Vagina (tissue), 2 donors: ENCODE measurements at regions not wholly inside any gene's neighbourhood (a gene's known extent, or its start where the extent isn't known, plus 50 kb on each side); places are given as distances from the start of the nearest gene placed in this dataset.

Experiments
- CTCF ChIP-seq, 3 experiments: fragments of 450-650 bp in 2 of 3; fragments of 200-600 bp in 1 of 3; sonication (generic) in 1 of 3; IDR thresholded peaks; one replicate each; pipeline ENCODE4 v1.5.1; 2017 to 2019; ENCODE audit warnings: antibody characterized with exemption in 3 of 3, mild to moderate bottlenecking in 2 of 3, moderate library complexity in 2 of 3
- POLR2A ChIP-seq, 2 donors: fragments of 450-650 bp; IDR thresholded peaks; one replicate each; pipeline ENCODE4 v1.6.1; 2017; ENCODE audit warnings: antibody characterized with exemption in 2 of 2, mild to moderate bottlenecking in 2 of 2, moderate library complexity in 2 of 2

- no peak for TF ChIP-seq POLR2A (IDR thresholded peaks at IDR 0.05)
- TF ChIP-seq CTCF (IDR thresholded peaks at IDR 0.05), result no peak
These were observed 95.3 kb upstream of the KCNE2 start for GRCh38 chr21:34268493-34268892.
